Astrocyte of the cerebellum (primary cell): ENCODE measurements at regions not wholly inside any gene's neighbourhood (a gene's known extent, or its start where the extent isn't known, plus 50 kb on each side); places are given as distances from the start of the nearest gene placed in this dataset.

Source experiments
- DNase-seq: peaks from one replicate; pipeline ENCODE4 v3.0.0-alpha.2; 2011; ENCODE audit warnings: low read depth
- H3K4me3 ChIP-seq: 2 replicates; pipeline ENCODE4 v1.5.1; 2011; ENCODE audit warnings: mild to moderate bottlenecking, low read depth, low read length, moderate library complexity
- in situ Hi-C: cut with HindIII; loops from 2 replicates; pipeline ENCODE4 v1.10.0; 2017; ENCODE audit warnings: low sequenced_read_pairs
- TF ChIP-seq, protein P1 (sequence below): IDR thresholded peaks from 2 replicates; pipeline ENCODE4 v1.5.1; 2012; ENCODE audit warnings: low read length, low read depth, moderate library complexity, mild to moderate bottlenecking; ENCODE audit errors: missing control alignments

DNA sequence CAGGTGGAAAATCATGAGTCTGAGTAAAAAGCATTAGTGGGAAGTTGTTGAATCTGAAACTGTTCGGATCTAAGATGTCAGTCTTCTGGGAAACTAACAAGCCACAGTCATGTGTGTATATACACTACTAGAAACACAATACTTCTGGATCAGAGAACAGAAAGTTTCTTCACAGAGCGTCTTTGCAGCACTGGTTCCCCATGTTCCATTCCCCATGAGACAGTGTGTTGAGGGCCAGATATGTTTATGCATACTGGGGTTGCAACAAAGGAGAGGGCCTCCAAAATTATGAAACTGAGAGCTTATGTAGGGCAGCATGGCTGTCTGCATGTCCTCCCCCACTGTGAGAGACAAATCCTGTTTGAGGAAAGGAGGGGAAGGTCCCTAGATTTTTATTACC, 295.0 kb upstream of the NAV3 start:
- in situ Hi-C loops = no loop called here
- no peak for DNase-seq

DNA sequence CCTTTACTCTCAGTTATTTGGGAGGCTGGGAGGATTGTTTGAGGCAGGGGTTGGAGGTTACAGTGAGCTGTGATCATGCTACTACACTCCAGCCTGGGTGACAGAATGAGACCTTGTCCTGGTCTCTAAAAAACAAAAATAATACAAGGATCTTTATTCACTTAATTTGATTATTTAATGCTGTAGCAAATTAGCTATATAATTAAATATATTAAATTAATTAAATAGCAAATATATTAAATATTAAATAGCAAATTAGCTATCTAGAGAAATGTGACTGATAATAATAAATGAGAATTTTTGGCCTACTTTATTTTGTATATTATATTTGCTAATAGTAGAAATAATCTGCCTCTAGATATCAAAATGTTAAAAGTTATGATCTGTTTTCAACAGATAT, 298.8 kb upstream of the NAV3 start:
- no peak overlapping the region for H3K4me3 ChIP-seq
- in situ Hi-C loops = no loop called here
- TF ChIP-seq, protein P1, sequence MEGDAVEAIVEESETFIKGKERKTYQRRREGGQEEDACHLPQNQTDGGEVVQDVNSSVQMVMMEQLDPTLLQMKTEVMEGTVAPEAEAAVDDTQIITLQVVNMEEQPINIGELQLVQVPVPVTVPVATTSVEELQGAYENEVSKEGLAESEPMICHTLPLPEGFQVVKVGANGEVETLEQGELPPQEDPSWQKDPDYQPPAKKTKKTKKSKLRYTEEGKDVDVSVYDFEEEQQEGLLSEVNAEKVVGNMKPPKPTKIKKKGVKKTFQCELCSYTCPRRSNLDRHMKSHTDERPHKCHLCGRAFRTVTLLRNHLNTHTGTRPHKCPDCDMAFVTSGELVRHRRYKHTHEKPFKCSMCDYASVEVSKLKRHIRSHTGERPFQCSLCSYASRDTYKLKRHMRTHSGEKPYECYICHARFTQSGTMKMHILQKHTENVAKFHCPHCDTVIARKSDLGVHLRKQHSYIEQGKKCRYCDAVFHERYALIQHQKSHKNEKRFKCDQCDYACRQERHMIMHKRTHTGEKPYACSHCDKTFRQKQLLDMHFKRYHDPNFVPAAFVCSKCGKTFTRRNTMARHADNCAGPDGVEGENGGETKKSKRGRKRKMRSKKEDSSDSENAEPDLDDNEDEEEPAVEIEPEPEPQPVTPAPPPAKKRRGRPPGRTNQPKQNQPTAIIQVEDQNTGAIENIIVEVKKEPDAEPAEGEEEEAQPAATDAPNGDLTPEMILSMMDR = no peak
- DNase-seq = no peak

More for the DNA sequence above, 295.0 kb upstream of the NAV3 start:
- TF ChIP-seq, protein P1 = no peak
- H3K4me3 ChIP-seq = no peak overlapping the region

DNA sequence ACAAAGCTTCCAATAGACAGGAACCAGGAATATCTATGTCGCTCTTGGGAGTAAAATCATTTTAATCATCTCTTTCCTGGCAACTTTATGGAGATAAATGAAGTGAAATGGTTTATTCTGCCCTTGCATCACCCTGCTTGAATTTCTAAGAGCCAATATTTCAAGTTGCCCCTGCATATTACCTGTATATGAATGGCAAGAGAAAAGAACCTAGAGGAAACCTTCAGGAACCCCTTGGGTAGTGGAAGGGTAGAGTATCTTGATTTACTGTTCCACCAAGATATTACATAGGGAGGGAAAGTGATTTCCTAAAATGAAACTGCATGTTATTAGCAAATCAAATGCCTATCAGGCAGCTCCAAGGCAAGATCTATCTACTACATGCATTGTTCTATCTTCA, 308.4 kb upstream of the NAV3 start:
- DNase-seq = no peak
- in situ Hi-C loops = no loop called here
- no peak overlapping the region for H3K4me3 ChIP-seq
- TF ChIP-seq, protein P1 = no peak

DNA sequence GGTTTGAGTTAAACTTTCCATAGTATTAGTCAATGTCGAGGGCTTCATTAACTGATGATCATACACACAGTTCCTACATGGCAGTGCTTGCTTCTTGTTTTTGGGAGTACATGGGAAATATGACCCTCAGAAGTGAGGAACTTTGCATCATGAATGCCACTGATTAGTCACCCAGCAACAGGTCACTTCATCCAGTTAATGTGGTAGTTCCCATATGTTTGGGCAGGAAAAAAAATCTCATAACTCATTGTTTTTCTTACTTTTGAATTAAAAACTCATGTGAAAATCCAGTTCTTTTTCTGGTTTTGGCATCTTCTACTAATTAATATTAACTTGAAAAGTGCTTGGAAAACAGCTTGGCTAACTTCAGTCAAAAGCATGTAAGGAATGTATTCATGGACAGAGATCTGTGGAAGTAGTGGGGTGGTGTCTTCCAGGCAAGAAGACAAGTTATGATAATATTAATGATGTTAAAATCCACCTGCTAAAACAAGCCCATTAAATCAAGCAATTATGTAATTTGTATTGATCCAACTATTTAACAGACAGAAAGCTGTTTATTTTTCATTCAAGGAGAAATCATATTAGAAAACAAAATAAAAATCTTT, 309.1 kb upstream of the NAV3 start:
- no peak overlapping the region for H3K4me3 ChIP-seq
- peak; percentile 4 for DNase-seq
- in situ Hi-C loops = no loop called here
- TF ChIP-seq, protein P1 = no peak

DNA sequence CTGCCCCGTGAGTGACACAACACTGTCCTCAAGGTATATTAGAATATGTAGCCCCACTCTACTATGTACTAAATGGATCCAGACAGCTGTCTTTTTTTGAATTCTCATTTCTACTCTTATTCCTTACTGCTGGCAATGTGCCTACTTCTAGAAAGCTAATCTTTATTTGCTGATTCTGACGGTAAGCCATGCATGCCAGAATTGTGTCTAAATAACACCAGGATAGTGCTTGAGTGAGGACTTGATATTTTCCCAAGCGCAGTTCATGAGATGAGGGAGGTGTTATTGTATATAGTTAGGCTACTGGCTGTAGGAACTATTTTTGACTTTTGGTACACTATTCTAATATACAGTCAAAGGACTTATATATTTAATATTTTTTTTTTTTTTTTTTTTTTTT, 316.2 kb upstream of the NAV3 start:
- in situ Hi-C loops = no loop called here
- no peak overlapping the region for H3K4me3 ChIP-seq
- DNase-seq = no peak
- TF ChIP-seq, protein P1 = no peak

DNA sequence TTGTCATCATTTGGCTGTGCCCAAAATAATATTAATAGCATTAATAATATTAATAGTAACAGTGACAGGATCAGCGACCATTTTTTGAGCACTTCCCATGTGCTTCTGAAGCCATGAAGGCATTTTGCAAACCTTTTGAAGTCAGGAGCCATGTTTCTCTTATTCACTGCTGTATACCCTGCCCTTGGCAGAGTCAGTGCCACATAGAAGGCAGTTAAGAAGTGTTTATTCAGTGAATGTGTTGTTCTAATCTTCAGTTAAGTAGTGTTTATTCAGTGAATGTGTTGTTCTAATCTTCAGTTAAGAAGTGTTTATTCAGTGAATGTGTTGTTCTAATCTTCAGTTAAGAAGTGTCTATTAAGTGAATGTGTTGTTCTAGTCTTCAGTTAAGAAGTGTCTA, 319.7 kb upstream of the NAV3 start:
- in situ Hi-C loops = no loop called here
- H3K4me3 ChIP-seq = no peak overlapping the region
- TF ChIP-seq, protein P1 = no peak
- DNase-seq = no peak
